Natural killer cell (primary cell): ENCODE measurements at regions not wholly inside any gene's neighbourhood (a gene's known extent, or its start where the extent isn't known, plus 50 kb on each side); places are given as distances from the start of the nearest gene placed in this dataset.

ENCODE experiments used
- ATAC-seq, 3 donors: fragments of 150-1000 bp in 2 of 3; fragments of 200-7000 bp in 1 of 3; cut with Tn5 transposase; 1 replicate in 1 of 3; 2 replicates in 2 of 3; pipeline ENCODE4 v1.10.0; 2021; ENCODE audit warnings: mild to moderate bottlenecking in 2 of 3, moderate library complexity in 2 of 3
- DNase-seq, 2 donors: peaks; one replicate each; pipeline versions ENCODE4 v3.0.0 to v3.0.0-alpha.2; 2013 to 2021; ENCODE audit warnings: mixed read lengths in 1 of 2
- H3K27ac ChIP-seq: one replicate; pipeline ENCODE4 v1.5.1; 2013; ENCODE audit warnings: mild to moderate bottlenecking, low read length
- H3K27me3 ChIP-seq: one replicate; pipeline ENCODE4 v1.6.1; 2013; ENCODE audit warnings: low read length; ENCODE audit not compliant: control insufficient read depth, insufficient read depth
- H3K36me3 ChIP-seq: one replicate; pipeline ENCODE4 v1.6.1; 2013; ENCODE audit warnings: low read length; ENCODE audit not compliant: control insufficient read depth, insufficient read depth
- H3K4me1 ChIP-seq: one replicate; pipeline ENCODE4 v1.6.1; 2013; ENCODE audit warnings: low read length; ENCODE audit not compliant: control insufficient read depth, insufficient read depth
- H3K4me3 ChIP-seq: one replicate; pipeline ENCODE4 v1.5.1; 2013; ENCODE audit warnings: low read length
- H3K9me3 ChIP-seq: one replicate; pipeline ENCODE4 v1.6.1; 2013; ENCODE audit warnings: low read length; ENCODE audit not compliant: control insufficient read depth, insufficient read depth
- H3K27ac Mint-ChIP-seq, 2 donors: one replicate each; pipeline ENCODE4 v1.8.0; 2022; ENCODE audit warnings: mild to moderate bottlenecking in 2 of 2, mixed read lengths in 2 of 2, moderate library complexity in 1 of 2
- H3K27me3 Mint-ChIP-seq, 2 donors: one replicate each; pipeline ENCODE4 v1.8.0; 2022; ENCODE audit warnings: low read depth in 2 of 2, mixed read lengths in 2 of 2
- H3K36me3 Mint-ChIP-seq: one replicate; pipeline ENCODE4 v1.8.0; 2022; ENCODE audit warnings: mixed read lengths
- H3K4me1 Mint-ChIP-seq, 2 donors: one replicate each; pipeline ENCODE4 v1.8.0; 2022; ENCODE audit warnings: mixed read lengths in 2 of 2
- H3K4me3 Mint-ChIP-seq: one replicate; pipeline ENCODE4 v1.8.0; 2022; ENCODE audit warnings: mild to moderate bottlenecking, moderate library complexity, mixed read lengths
- H3K9me3 Mint-ChIP-seq, 2 donors: one replicate each; pipeline ENCODE4 v1.8.0; 2022; ENCODE audit warnings: mixed read lengths in 2 of 2
- WGBS: methylation state at CpG from one replicate; pipeline ENCODE4 v1.1.7; 2013; ENCODE audit warnings: missing lambda C conversion rate; ENCODE audit not compliant: insufficient coverage; 5-methylcytosine and 5-hydroxymethylcytosine counted together
- intact Hi-C: fragments of 100-400 bp; cut with micrococcal nuclease; formaldehyde crosslinking; loops from one replicate; pipeline ENCODE4 v1.14.2; 2022
- TF ChIP-seq, protein P1 (sequence below): fragments of 200-600 bp; IDR thresholded peaks from one replicate; pipeline ENCODE4 v1.8.0; 2022; ENCODE audit warnings: antibody characterized with exemption

- Histone ChIP-seq H3K36me3 (no peaks in the 10 kb centered on the region), H3K27me3 (no peaks in the 10 kb centered on the region), H3K27ac (no peak overlapping the region), H3K4me3 (no peak overlapping the region), H3K9me3 (no peaks in the 10 kb centered on the region), H3K4me1 (no peaks in the 10 kb centered on the region)
- ATAC-seq (no peak), DNase-seq (no peak)
- Mint-ChIP-seq H3K27me3 (peaks cover 5 to 14% of the 10 kb centered on the region in 2 donors), H3K4me3 (no peak overlapping the region), H3K36me3 (no peaks in the 10 kb centered on the region), H3K4me1 (no peaks in the 10 kb centered on the region), H3K9me3 (no peaks in the 10 kb centered on the region), H3K27ac (no peak overlapping the region)
- intact Hi-C loops, result no loop called here
- TF ChIP-seq, protein P1, sequence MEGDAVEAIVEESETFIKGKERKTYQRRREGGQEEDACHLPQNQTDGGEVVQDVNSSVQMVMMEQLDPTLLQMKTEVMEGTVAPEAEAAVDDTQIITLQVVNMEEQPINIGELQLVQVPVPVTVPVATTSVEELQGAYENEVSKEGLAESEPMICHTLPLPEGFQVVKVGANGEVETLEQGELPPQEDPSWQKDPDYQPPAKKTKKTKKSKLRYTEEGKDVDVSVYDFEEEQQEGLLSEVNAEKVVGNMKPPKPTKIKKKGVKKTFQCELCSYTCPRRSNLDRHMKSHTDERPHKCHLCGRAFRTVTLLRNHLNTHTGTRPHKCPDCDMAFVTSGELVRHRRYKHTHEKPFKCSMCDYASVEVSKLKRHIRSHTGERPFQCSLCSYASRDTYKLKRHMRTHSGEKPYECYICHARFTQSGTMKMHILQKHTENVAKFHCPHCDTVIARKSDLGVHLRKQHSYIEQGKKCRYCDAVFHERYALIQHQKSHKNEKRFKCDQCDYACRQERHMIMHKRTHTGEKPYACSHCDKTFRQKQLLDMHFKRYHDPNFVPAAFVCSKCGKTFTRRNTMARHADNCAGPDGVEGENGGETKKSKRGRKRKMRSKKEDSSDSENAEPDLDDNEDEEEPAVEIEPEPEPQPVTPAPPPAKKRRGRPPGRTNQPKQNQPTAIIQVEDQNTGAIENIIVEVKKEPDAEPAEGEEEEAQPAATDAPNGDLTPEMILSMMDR, result no peak
- whole genome bisulfite sequencing, result 92% methylated on average over 4 of the region's 4 CpGs
These were observed 436.4 kb downstream of the RNF144A start for GRCh38 chr2:7353571-7353970.

DNA sequence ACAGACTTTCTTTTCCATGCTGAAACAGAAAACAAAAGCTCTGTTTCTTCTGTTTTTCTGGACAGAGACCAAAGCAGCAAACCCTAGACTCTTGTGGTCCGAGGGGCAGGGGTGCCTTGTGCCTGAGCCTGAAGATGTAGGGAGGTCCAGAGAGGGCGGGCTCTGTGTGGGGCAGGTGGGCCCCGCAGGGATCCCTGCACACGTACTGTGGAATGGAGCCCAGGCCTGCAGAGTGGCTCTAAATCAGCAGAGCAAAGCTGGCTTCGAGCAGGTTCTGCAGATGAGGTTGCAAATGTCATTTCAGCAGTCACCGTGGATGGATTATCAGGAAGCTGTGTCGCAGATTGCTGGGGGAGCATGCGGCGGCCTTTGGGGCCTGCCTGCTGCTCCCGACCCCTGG, 438.6 kb downstream of the RNF144A start:
- Histone ChIP-seq H3K27me3 (no peaks in the 10 kb centered on the region), H3K4me3 (no peak overlapping the region), H3K27ac (no peak overlapping the region), H3K36me3 (no peaks in the 10 kb centered on the region), H3K4me1 (no peaks in the 10 kb centered on the region), H3K9me3 (no peaks in the 10 kb centered on the region)
- no peak for DNase-seq
- peaks cover 5 to 29% of the 10 kb centered on the region in 2 donors for H3K27me3 Mint-ChIP-seq
- intact Hi-C loops, result no loop called here
- WGBS, result 79% methylated on average over 10 of the region's 10 CpGs
- TF ChIP-seq, protein P1, result no peak
- no peak overlapping the region for H3K27ac Mint-ChIP-seq
- ATAC-seq, result no peak
- H3K4me3 Mint-ChIP-seq, result no peak overlapping the region
- H3K4me1 Mint-ChIP-seq, result no peaks in the 10 kb centered on the region
- H3K9me3 Mint-ChIP-seq, result no peaks in the 10 kb centered on the region
- H3K36me3 Mint-ChIP-seq, result no peaks in the 10 kb centered on the region

GRCh38 chr2:7356909-7357584, 439.8 kb downstream of the RNF144A start:
- H3K4me1 Mint-ChIP-seq, result no peaks in the 10 kb centered on the region
- no peak overlapping the region for H3K27ac Mint-ChIP-seq
- H3K36me3 ChIP-seq, result no peaks in the 10 kb centered on the region
- no peaks in the 10 kb centered on the region for H3K9me3 Mint-ChIP-seq
- H3K36me3 Mint-ChIP-seq, result no peaks in the 10 kb centered on the region
- DNase-seq (no peak), ATAC-seq (peak in 1 of 3 donors; percentile 32)
- H3K4me3 Mint-ChIP-seq, result no peak overlapping the region
- TF ChIP-seq, protein P1, result no peak
- no peaks in the 10 kb centered on the region for H3K27me3 ChIP-seq
- H3K9me3 ChIP-seq, result no peaks in the 10 kb centered on the region
- no peak overlapping the region for H3K4me3 ChIP-seq
- H3K27me3 Mint-ChIP-seq, result peaks cover 10 to 31% of the 10 kb centered on the region in 2 donors
- WGBS, result 92% methylated on average over 11 of the region's 11 CpGs
- H3K4me1 ChIP-seq, result no peaks in the 10 kb centered on the region
- intact Hi-C loops, result no loop called here
- no peak overlapping the region for H3K27ac ChIP-seq

- Mint-ChIP-seq H3K4me3 (no peak overlapping the region), H3K27me3 (peaks cover 10 to 30% of the 10 kb centered on the region in 2 donors), H3K9me3 (no peaks in the 10 kb centered on the region), H3K36me3 (no peaks in the 10 kb centered on the region), H3K4me1 (no peaks in the 10 kb centered on the region), H3K27ac (no peak overlapping the region)
- intact Hi-C loops, result no loop called here
- Histone ChIP-seq H3K27ac (no peak overlapping the region), H3K4me3 (no peak overlapping the region), H3K4me1 (no peaks in the 10 kb centered on the region), H3K27me3 (no peaks in the 10 kb centered on the region), H3K36me3 (no peaks in the 10 kb centered on the region), H3K9me3 (no peaks in the 10 kb centered on the region)
- ATAC-seq, result no peak
- no peak for DNase-seq
- TF ChIP-seq, protein P1, result no peak
- whole genome bisulfite sequencing, result no CpG with 5 or more reads among the region's 2 CpGs
These were observed 440.8 kb downstream of the RNF144A start for GRCh38 chr2:7357993-7358392.
